CD4-positive, alpha-beta memory T cell (primary cell): ENCODE measurements at regions not wholly inside any gene's neighbourhood (a gene's known extent, or its start where the extent isn't known, plus 50 kb on each side); places are given as distances from the start of the nearest gene placed in this dataset.
A peak's percentile ranks its signal among the peaks of the same experiment; 100 is the strongest.

ENCODE experiments used
- CTCF ChIA-PET: fragments of 350-600 bp; sonication (Branson Sonifier 250); formaldehyde crosslinking; loops from one replicate; lab custom pipeline; 2021; ENCODE audit warnings: inconsistent platforms; ENCODE audit not compliant: partially characterized antibody; lab: Charles Lee
- POLR2A ChIA-PET: fragments of 350-600 bp; sonication (Branson Sonifier 250); formaldehyde crosslinking; loops from one replicate; lab custom pipeline; 2021; ENCODE audit not compliant: partially characterized antibody; lab: Charles Lee
- DNase-seq, 5 donors: peaks; one replicate each; pipeline versions ENCODE4 v3.0.0 to v3.0.0-alpha.2; 2020 to 2022; ENCODE audit warnings: mixed read lengths in 1 of 5
- H3K27ac ChIP-seq: one replicate; pipeline ENCODE4 v1.7.0; 2013; ENCODE audit warnings: low read depth, low read length
- H3K27me3 ChIP-seq: 2 replicates; pipeline ENCODE4 v1.7.0; 2013; ENCODE audit warnings: mild to moderate bottlenecking, low read length, moderate library complexity; ENCODE audit not compliant: insufficient read depth
- H3K36me3 ChIP-seq: 2 replicates; pipeline ENCODE4 v1.7.0; 2013; ENCODE audit warnings: mild to moderate bottlenecking, low read length, moderate library complexity; ENCODE audit not compliant: insufficient read depth
- H3K4me1 ChIP-seq: 2 replicates; pipeline ENCODE4 v1.7.0; 2013; ENCODE audit warnings: mild to moderate bottlenecking, low read length, moderate library complexity; ENCODE audit not compliant: insufficient read depth
- H3K4me3 ChIP-seq, 2 donors: one replicate each; pipeline ENCODE4 v1.7.0; 2013; ENCODE audit warnings: low read length in 2 of 2, mild to moderate bottlenecking in 1 of 2
- H3K9me3 ChIP-seq, 2 donors: one replicate each; pipeline ENCODE4 v1.7.0; 2013; ENCODE audit warnings: low read length in 2 of 2, control low read depth in 1 of 2; ENCODE audit not compliant: control insufficient read depth in 1 of 2
- H3K27ac Mint-ChIP-seq, 7 donors: one replicate each; pipeline ENCODE4 v1.8.0; 2020 to 2021; ENCODE audit warnings: mixed read lengths in 7 of 7, mild to moderate bottlenecking in 6 of 7, inconsistent platforms in 3 of 7, moderate library complexity in 3 of 7
- H3K27me3 Mint-ChIP-seq, 2 donors: one replicate each; pipeline ENCODE4 v1.8.0; 2020 to 2021; ENCODE audit warnings: mixed read lengths in 2 of 2
- H3K36me3 Mint-ChIP-seq, 2 donors: one replicate each; pipeline ENCODE4 v1.8.0; 2020 to 2021; ENCODE audit warnings: mixed read lengths in 2 of 2, inconsistent platforms in 1 of 2, mild to moderate bottlenecking in 1 of 2
- H3K4me1 Mint-ChIP-seq, 4 donors: one replicate each; pipeline ENCODE4 v1.8.0; 2020 to 2021; ENCODE audit warnings: mixed read lengths in 4 of 4, mild to moderate bottlenecking in 1 of 4
- H3K4me3 Mint-ChIP-seq, 8 donors: one replicate each; pipeline ENCODE4 v1.8.0; 2020 to 2021; ENCODE audit warnings: mixed read lengths in 8 of 8, mild to moderate bottlenecking in 7 of 8, moderate library complexity in 6 of 8, inconsistent platforms in 3 of 8
- H3K9me3 Mint-ChIP-seq, 8 donors: one replicate each; pipeline ENCODE4 v1.8.0; 2020 to 2021; ENCODE audit warnings: mixed read lengths in 8 of 8, mild to moderate bottlenecking in 5 of 8, inconsistent platforms in 3 of 8, moderate library complexity in 1 of 8
- intact Hi-C: fragments of 100-400 bp; cut with micrococcal nuclease; formaldehyde crosslinking; loops from one replicate; pipeline ENCODE4 v1.15.1; 2023

GRCh38 chr11:128299132-128299726 is 288.1 kb downstream of the ETS1 start:
- peaks cover 98% of the 10 kb centered on the region for H3K4me1 ChIP-seq
- H3K27ac ChIP-seq, result peak overlapping the region; percentile 93
- H3K27me3 ChIP-seq, result no peaks in the 10 kb centered on the region
- peak overlapping the region in 1 of 2 donors; percentile 24 for H3K4me3 ChIP-seq
- no peaks in the 10 kb centered on the region for H3K36me3 ChIP-seq
- Mint-ChIP-seq H3K36me3 (peaks cover 17 to 21% of the 10 kb centered on the region in 2 donors), H3K9me3 (peaks cover 0 to 8% (median 5%) of the 10 kb centered on the region in 8 donors), H3K27me3 (no peaks in the 10 kb centered on the region), H3K4me3 (peak overlapping the region; percentile 24 to 93 (median 70)), H3K4me1 (peaks cover 78 to 98% (median 87%) of the 10 kb centered on the region in 4 donors), H3K27ac (peak overlapping the region; percentile 91 to 100 (median 98))
- DNase-seq, result peak in 1 of 5 donors; percentile 44
- POLR2A ChIA-PET, result interaction anchor here (1.0 to 21.5 kb wide), 11 partner anchors 9 to 325 kb away, joined by 3 to 888 read pairs (median 61); no protein-coding TSS in a partner anchor
- intact Hi-C loops, result no loop called here
- CTCF ChIA-PET, result interaction anchor here (1.3 to 7.3 kb wide), 8 partner anchors 8 to 331 kb away, joined by 3 to 76 read pairs (median 14); no protein-coding TSS in a partner anchor
- H3K9me3 ChIP-seq, result no peaks in the 10 kb centered on the region

GRCh38 chr11:128298271-128298670 is 289.1 kb downstream of the ETS1 start:
- ChIA-PET POLR2A (interaction anchor here (1.0 to 21.5 kb wide), 10 partner anchors 8 to 459 kb away, joined by 3 to 888 read pairs (median 52); no protein-coding TSS in a partner anchor), CTCF (interaction anchor here (1.4 to 7.3 kb wide), 5 partner anchors 7 to 333 kb away, joined by 4 to 76 read pairs (median 26); no protein-coding TSS in a partner anchor)
- H3K36me3 Mint-ChIP-seq, result peaks cover 21 to 27% of the 10 kb centered on the region in 2 donors
- Histone ChIP-seq H3K9me3 (no peaks in the 10 kb centered on the region), H3K4me3 (no peak overlapping the region), H3K4me1 (peaks cover 98% of the 10 kb centered on the region), H3K27me3 (no peaks in the 10 kb centered on the region), H3K36me3 (no peaks in the 10 kb centered on the region), H3K27ac (peak overlapping the region; percentile 93)
- H3K4me1 Mint-ChIP-seq, result peaks cover 75 to 98% (median 84%) of the 10 kb centered on the region in 4 donors
- intact Hi-C loops, result no loop called here
- no peaks in the 10 kb centered on the region for H3K27me3 Mint-ChIP-seq
- peaks cover 0 to 8% (median 5%) of the 10 kb centered on the region in 8 donors for H3K9me3 Mint-ChIP-seq
- DNase-seq, result no peak
- peak overlapping the region in 6 of 8 donors; percentile 43 to 93 (median 60) for H3K4me3 Mint-ChIP-seq
- H3K27ac Mint-ChIP-seq, result peak overlapping the region; percentile 91 to 100 (median 98)

GRCh38 chr11:128297805-128298204 is 289.6 kb downstream of the ETS1 start:
- Histone ChIP-seq H3K27ac (peak overlapping the region; percentile 93), H3K4me1 (peaks cover 98% of the 10 kb centered on the region), H3K9me3 (no peaks in the 10 kb centered on the region), H3K27me3 (no peaks in the 10 kb centered on the region), H3K4me3 (no peak overlapping the region), H3K36me3 (no peaks in the 10 kb centered on the region)
- Mint-ChIP-seq H3K4me1 (peaks cover 74 to 98% (median 84%) of the 10 kb centered on the region in 4 donors), H3K36me3 (peaks cover 21 to 31% of the 10 kb centered on the region in 2 donors), H3K27me3 (no peaks in the 10 kb centered on the region), H3K27ac (peak overlapping the region; percentile 91 to 100 (median 98)), H3K9me3 (peaks cover 0 to 10% (median 5%) of the 10 kb centered on the region in 8 donors), H3K4me3 (peak overlapping the region in 6 of 8 donors; percentile 6 to 93 (median 52))
- POLR2A ChIA-PET, result interaction anchor here (1.0 to 21.5 kb wide), 12 partner anchors 8 to 460 kb away, joined by 3 to 888 read pairs (median 28); no protein-coding TSS in a partner anchor
- no peak for DNase-seq
- intact Hi-C loops, result no loop called here
- CTCF ChIA-PET, result interaction anchor here (1.0 to 7.3 kb wide), 6 partner anchors 7 to 333 kb away, joined by 3 to 76 read pairs (median 6); no protein-coding TSS in a partner anchor

GRCh38 chr11:128297091-128297651 is 290.2 kb downstream of the ETS1 start:
- DNase-seq, result no peak
- CTCF ChIA-PET, result interaction anchor here (1.0 to 7.3 kb wide), 7 partner anchors 26 to 335 kb away, joined by 3 to 76 read pairs (median 4); no protein-coding TSS in a partner anchor
- Mint-ChIP-seq H3K4me1 (peaks cover 76 to 98% (median 86%) of the 10 kb centered on the region in 4 donors), H3K27ac (peak overlapping the region; percentile 82 to 100 (median 98)), H3K9me3 (peaks cover 0 to 11% (median 5%) of the 10 kb centered on the region in 8 donors), H3K27me3 (no peaks in the 10 kb centered on the region), H3K4me3 (peak overlapping the region in 6 of 8 donors; percentile 43 to 93 (median 58)), H3K36me3 (peaks cover 19 to 32% of the 10 kb centered on the region in 2 donors)
- Histone ChIP-seq H3K36me3 (no peaks in the 10 kb centered on the region), H3K4me3 (no peak overlapping the region), H3K9me3 (no peaks in the 10 kb centered on the region), H3K27me3 (no peaks in the 10 kb centered on the region), H3K4me1 (peaks cover 100% of the 10 kb centered on the region), H3K27ac (peak overlapping the region; percentile 1)
- POLR2A ChIA-PET, result interaction anchor here (1.0 to 21.5 kb wide), 13 partner anchors 7 to 460 kb away, joined by 3 to 888 read pairs (median 13); no protein-coding TSS in a partner anchor
- intact Hi-C loops, result no loop called here

- no peaks in the 10 kb centered on the region for H3K27me3 ChIP-seq
- H3K4me3 Mint-ChIP-seq, result peak overlapping the region in 5 of 8 donors; percentile 4 to 64 (median 48)
- H3K36me3 ChIP-seq, result no peaks in the 10 kb centered on the region
- H3K27me3 Mint-ChIP-seq, result no peaks in the 10 kb centered on the region
- H3K36me3 Mint-ChIP-seq, result peaks cover 21 to 29% of the 10 kb centered on the region in 2 donors
- peaks cover 100% of the 10 kb centered on the region for H3K4me1 ChIP-seq
- intact Hi-C loops, result loop anchor here (5.0 kb wide), 1 partner anchor 73 kb away; no protein-coding TSS in a partner anchor
- no peak for DNase-seq
- ChIA-PET POLR2A (interaction anchor here (0.9 to 21.5 kb wide), 7 partner anchors 8 to 337 kb away, joined by 3 to 888 read pairs (median 14); no protein-coding TSS in a partner anchor), CTCF (interaction anchor here (1.0 to 7.2 kb wide), 3 partner anchors 8 to 329 kb away, joined by 3 to 75 read pairs (median 3); no protein-coding TSS in a partner anchor)
- H3K9me3 ChIP-seq, result no peaks in the 10 kb centered on the region
- peaks cover 0 to 11% (median 5%) of the 10 kb centered on the region in 8 donors for H3K9me3 Mint-ChIP-seq
- H3K27ac ChIP-seq, result no peak overlapping the region
- peak overlapping the region; percentile 62 to 100 (median 87) for H3K27ac Mint-ChIP-seq
- H3K4me3 ChIP-seq, result no peak overlapping the region
- peaks cover 75 to 98% (median 89%) of the 10 kb centered on the region in 4 donors for H3K4me1 Mint-ChIP-seq
These were observed 292.7 kb downstream of the ETS1 start for GRCh38 chr11:128294671-128295050.

- Mint-ChIP-seq H3K27ac (peak overlapping the region; percentile 62 to 100 (median 89)), H3K4me1 (peaks cover 74 to 98% (median 89%) of the 10 kb centered on the region in 4 donors), H3K27me3 (no peaks in the 10 kb centered on the region), H3K4me3 (peak overlapping the region in 5 of 8 donors; percentile 3 to 64 (median 48)), H3K9me3 (peaks cover 0 to 11% (median 5%) of the 10 kb centered on the region in 8 donors), H3K36me3 (peaks cover 19 to 29% of the 10 kb centered on the region in 2 donors)
- no peak for DNase-seq
- POLR2A ChIA-PET, result interaction anchor here (0.9 to 21.5 kb wide), 8 partner anchors 8 to 338 kb away, joined by 3 to 888 read pairs (median 28); no protein-coding TSS in a partner anchor
- no peaks in the 10 kb centered on the region for H3K27me3 ChIP-seq
- no peaks in the 10 kb centered on the region for H3K9me3 ChIP-seq
- no peak overlapping the region for H3K27ac ChIP-seq
- H3K4me1 ChIP-seq, result peaks cover 100% of the 10 kb centered on the region
- H3K36me3 ChIP-seq, result no peaks in the 10 kb centered on the region
- intact Hi-C loops, result loop anchor here (5.0 kb wide), 1 partner anchor 73 kb away; no protein-coding TSS in a partner anchor
- CTCF ChIA-PET, result interaction anchor here (1.0 to 7.2 kb wide), 3 partner anchors 9 to 329 kb away, joined by 3 to 75 read pairs (median 3); no protein-coding TSS in a partner anchor
- no peak overlapping the region for H3K4me3 ChIP-seq
These were observed 293.2 kb downstream of the ETS1 start for GRCh38 chr11:128294001-128294670.
